ENCODE measurements at regions not wholly inside any gene's neighbourhood (a gene's known extent, or its start where the extent isn't known, plus 50 kb on each side); places are given as distances from the start of the nearest gene placed in this dataset.

GRCh38 chr11:70618431-70619101, 220.2 kb downstream of the CTTN start:
- no peaks in the 10 kb centered on the region for H3K9me3 ChIP-seq (ENCODE audit: low read depth, low read length, poor library complexity, severe bottlenecking)

GRCh38 chr11:70619591-70619990, 221.3 kb downstream of the CTTN start:
- Histone ChIP-seq H3K36me3 (ENCODE audit: insufficient read depth, low read length, poor library complexity, severe bottlenecking) (no peaks in the 10 kb centered on the region), H3K4me3 (ENCODE audit: low read depth, low read length, poor library complexity, severe bottlenecking) (no peak overlapping the region), H3K27ac (ENCODE audit: low read depth, low read length, poor library complexity, severe bottlenecking) (no peak overlapping the region), H3K9me3 (ENCODE audit: low read depth, low read length, poor library complexity, severe bottlenecking) (no peaks in the 10 kb centered on the region), H3K4me1 (ENCODE audit: insufficient read depth, low read length, poor library complexity, severe bottlenecking) (no peaks in the 10 kb centered on the region), H3K27me3 (replicated peaks; ENCODE audit: insufficient read depth, low read depth, low read length, poor library complexity) (no peaks in the 10 kb centered on the region)
- BruUV-seq (replicated peaks), result no TSS peak
- intact Hi-C loops (cut with micrococcal nuclease; ENCODE audit: unreplicated experiment), result no loop called here
- ChIA-PET POLR2A (ENCODE audit: low non-redundant PET) (no interaction called here), CTCF (no interaction called here)
- no peak for DNase-seq (ENCODE audit: low spot score)
- TF ChIP-seq EZH2 (IDR thresholded peaks at IDR 0.05; ENCODE audit: borderline replicate concordance, low read depth, low read length, poor library complexity, severe bottlenecking), result no peak
- no peak for TF ChIP-seq CTCF (conservative IDR thresholded peaks at IDR 0.05; ENCODE audit: low read depth, low read length)

More at GRCh38 chr11:70618431-70619101, 220.2 kb downstream of the CTTN start:
- ChIA-PET CTCF (no interaction called here), POLR2A (ENCODE audit: low non-redundant PET) (interaction anchor here (0.6 kb wide), 1 partner anchor 109 kb away, joined by 6 read pairs; no protein-coding TSS in a partner anchor)
- DNase-seq (ENCODE audit: low spot score), result no peak
- H3K4me1 ChIP-seq (ENCODE audit: insufficient read depth, low read length, poor library complexity, severe bottlenecking), result no peaks in the 10 kb centered on the region
- intact Hi-C loops (cut with micrococcal nuclease; ENCODE audit: unreplicated experiment), result no loop called here
- no peak overlapping the region for H3K4me3 ChIP-seq (ENCODE audit: low read depth, low read length, poor library complexity, severe bottlenecking)
- BruUV-seq (replicated peaks), result no TSS peak
- no peak overlapping the region for H3K27ac ChIP-seq (ENCODE audit: low read depth, low read length, poor library complexity, severe bottlenecking)
- TF ChIP-seq CTCF (conservative IDR thresholded peaks at IDR 0.05; ENCODE audit: low read depth, low read length) (no peak), EZH2 (IDR thresholded peaks at IDR 0.05; ENCODE audit: borderline replicate concordance, low read depth, low read length, poor library complexity, severe bottlenecking) (no peak)
- H3K27me3 ChIP-seq (replicated peaks; ENCODE audit: insufficient read depth, low read depth, low read length, poor library complexity), result no peaks in the 10 kb centered on the region
- H3K36me3 ChIP-seq (ENCODE audit: insufficient read depth, low read length, poor library complexity, severe bottlenecking), result no peaks in the 10 kb centered on the region

- CTCF ChIA-PET, result no interaction called here
- intact Hi-C loops (cut with micrococcal nuclease; ENCODE audit: unreplicated experiment), result no loop called here
Measured at GRCh38 chr11:70620510-70621184, 222.3 kb downstream of the CTTN start.

More at GRCh38 chr11:70620510-70621184, 222.3 kb downstream of the CTTN start:
- no peak overlapping the region for H3K27ac ChIP-seq (ENCODE audit: low read depth, low read length, poor library complexity, severe bottlenecking)
- no peaks in the 10 kb centered on the region for H3K27me3 ChIP-seq (replicated peaks; ENCODE audit: insufficient read depth, low read depth, low read length, poor library complexity)
- no peaks in the 10 kb centered on the region for H3K36me3 ChIP-seq (ENCODE audit: insufficient read depth, low read length, poor library complexity, severe bottlenecking)
- no peaks in the 10 kb centered on the region for H3K4me1 ChIP-seq (ENCODE audit: insufficient read depth, low read length, poor library complexity, severe bottlenecking)
- no peak overlapping the region for H3K4me3 ChIP-seq (ENCODE audit: low read depth, low read length, poor library complexity, severe bottlenecking)
- BruUV-seq (replicated peaks), result no TSS peak
- POLR2A ChIA-PET (ENCODE audit: low non-redundant PET), result no interaction called here
- H3K9me3 ChIP-seq (ENCODE audit: low read depth, low read length, poor library complexity, severe bottlenecking), result no peaks in the 10 kb centered on the region
- no peak for DNase-seq (ENCODE audit: low spot score)
- TF ChIP-seq EZH2 (IDR thresholded peaks at IDR 0.05; ENCODE audit: borderline replicate concordance, low read depth, low read length, poor library complexity, severe bottlenecking), result no peak

Measured in A673 (cell line).